Muscle of leg (tissue), 3 donors: ENCODE measurements at regions not wholly inside any gene's neighbourhood (a gene's known extent, or its start where the extent isn't known, plus 50 kb on each side); places are given as distances from the start of the nearest gene placed in this dataset.

Experiments used
- DNase-seq: peaks from one replicate; pipeline ENCODE4 v3.0.0; 2013
- H3K27ac ChIP-seq: one replicate; pipeline ENCODE4 v1.5.1; 2013; ENCODE audit warnings: mild to moderate bottlenecking, low read length, control low read depth
- H3K27me3 ChIP-seq: one replicate; pipeline ENCODE4 v1.6.1; 2013; ENCODE audit warnings: low read length; ENCODE audit not compliant: control insufficient read depth, insufficient read depth
- H3K36me3 ChIP-seq: one replicate; pipeline ENCODE4 v1.6.1; 2013; ENCODE audit warnings: low read length; ENCODE audit not compliant: control insufficient read depth, insufficient read depth
- H3K4me1 ChIP-seq: one replicate; pipeline ENCODE4 v1.6.1; 2013; ENCODE audit warnings: low read length; ENCODE audit not compliant: control insufficient read depth, insufficient read depth
- H3K4me3 ChIP-seq: one replicate; pipeline ENCODE4 v1.5.1; 2013; ENCODE audit warnings: low read length, control low read depth
- H3K9me3 ChIP-seq: replicated peaks from 2 replicates; pipeline ENCODE4 v1.6.1; 2013; ENCODE audit warnings: low read depth, low read length; ENCODE audit not compliant: control insufficient read depth
- WGBS: methylation state at CpG from one replicate; pipeline ENCODE4 v1.1.5; 2013; ENCODE audit warnings: missing lambda C conversion rate; ENCODE audit not compliant: insufficient coverage; 5-methylcytosine and 5-hydroxymethylcytosine counted together

GRCh38 chr2:4122726-4123125 lies 419.4 kb downstream of the DCDC2C start:
- no peaks in the 10 kb centered on the region for H3K36me3 ChIP-seq
- no peak for DNase-seq
- no peak overlapping the region for H3K27ac ChIP-seq
- no peak overlapping the region for H3K4me3 ChIP-seq
- no peaks in the 10 kb centered on the region for H3K9me3 ChIP-seq
- H3K27me3 ChIP-seq = no peaks in the 10 kb centered on the region
- H3K4me1 ChIP-seq = no peaks in the 10 kb centered on the region
- WGBS = no CpG with 5 or more reads among the region's 1 CpG

GRCh38 chr2:4130651-4131050 lies 427.3 kb downstream of the DCDC2C start:
- peaks cover 16% of the 10 kb centered on the region for H3K9me3 ChIP-seq
- no peaks in the 10 kb centered on the region for H3K36me3 ChIP-seq
- no peak overlapping the region for H3K4me3 ChIP-seq
- no peak for DNase-seq
- no CpG with 5 or more reads among the region's 1 CpG for WGBS
- H3K27ac ChIP-seq = no peak overlapping the region
- no peaks in the 10 kb centered on the region for H3K27me3 ChIP-seq
- no peaks in the 10 kb centered on the region for H3K4me1 ChIP-seq

GRCh38 chr2:4134551-4135550 lies 431.5 kb downstream of the DCDC2C start:
- Histone ChIP-seq H3K27ac (no peak overlapping the region), H3K4me3 (no peak overlapping the region), H3K4me1 (no peaks in the 10 kb centered on the region), H3K27me3 (no peaks in the 10 kb centered on the region), H3K9me3 (peaks cover 9% of the 10 kb centered on the region), H3K36me3 (no peaks in the 10 kb centered on the region)
- 39% methylated on average over 3 of the region's 8 CpGs for WGBS
- peak; percentile 46 for DNase-seq

- DNase-seq = peak; percentile 1
- Histone ChIP-seq H3K27me3 (no peaks in the 10 kb centered on the region), H3K4me3 (no peak overlapping the region), H3K4me1 (no peaks in the 10 kb centered on the region), H3K36me3 (no peaks in the 10 kb centered on the region), H3K27ac (no peak overlapping the region), H3K9me3 (peaks cover 7% of the 10 kb centered on the region)
- WGBS = 83% methylated on average over 14 of the region's 14 CpGs
Observed at GRCh38 chr2:4135765-4136164, 432.4 kb downstream of the DCDC2C start.

GRCh38 chr2:4139316-4139715 lies 435.9 kb downstream of the DCDC2C start:
- no peaks in the 10 kb centered on the region for H3K27me3 ChIP-seq
- H3K9me3 ChIP-seq = no peaks in the 10 kb centered on the region
- H3K4me1 ChIP-seq = no peaks in the 10 kb centered on the region
- no peak for DNase-seq
- no peak overlapping the region for H3K27ac ChIP-seq
- 93% methylated on average over 3 of the region's 6 CpGs for WGBS
- H3K4me3 ChIP-seq = no peak overlapping the region
- H3K36me3 ChIP-seq = no peaks in the 10 kb centered on the region

GRCh38 chr2:4139731-4140130 lies 436.4 kb downstream of the DCDC2C start:
- WGBS = 60% methylated on average over 1 of the region's 1 CpG
- H3K9me3 ChIP-seq = no peaks in the 10 kb centered on the region
- H3K27ac ChIP-seq = no peak overlapping the region
- H3K4me1 ChIP-seq = no peaks in the 10 kb centered on the region
- H3K27me3 ChIP-seq = no peaks in the 10 kb centered on the region
- no peak overlapping the region for H3K4me3 ChIP-seq
- no peaks in the 10 kb centered on the region for H3K36me3 ChIP-seq
- DNase-seq = no peak

- no peak for DNase-seq
- no peaks in the 10 kb centered on the region for H3K4me1 ChIP-seq
- no peak overlapping the region for H3K27ac ChIP-seq
- no peaks in the 10 kb centered on the region for H3K27me3 ChIP-seq
- 46% methylated on average over 7 of the region's 9 CpGs for WGBS
- H3K36me3 ChIP-seq = no peaks in the 10 kb centered on the region
- H3K9me3 ChIP-seq = no peaks in the 10 kb centered on the region
- no peak overlapping the region for H3K4me3 ChIP-seq
Observed at GRCh38 chr2:4140281-4140970, 437.1 kb downstream of the DCDC2C start.

GRCh38 chr2:4144731-4145130 lies 441.4 kb downstream of the DCDC2C start:
- no peak for DNase-seq

GRCh38 chr2:4151521-4151920 lies 448.1 kb downstream of the DCDC2C start:
- no peaks in the 10 kb centered on the region for H3K9me3 ChIP-seq
- no peak overlapping the region for H3K27ac ChIP-seq
- DNase-seq = no peak
- WGBS = 71% methylated on average over 1 of the region's 2 CpGs
- no peaks in the 10 kb centered on the region for H3K36me3 ChIP-seq
- H3K4me1 ChIP-seq = no peaks in the 10 kb centered on the region
- no peak overlapping the region for H3K4me3 ChIP-seq
- no peaks in the 10 kb centered on the region for H3K27me3 ChIP-seq

More at GRCh38 chr2:4144731-4145130, 441.4 kb downstream of the DCDC2C start:
- Histone ChIP-seq H3K9me3 (no peaks in the 10 kb centered on the region), H3K27me3 (no peaks in the 10 kb centered on the region), H3K4me1 (no peaks in the 10 kb centered on the region), H3K4me3 (no peak overlapping the region), H3K36me3 (no peaks in the 10 kb centered on the region), H3K27ac (no peak overlapping the region)
- no CpG with 5 or more reads among the region's 1 CpG for WGBS

- Histone ChIP-seq H3K27ac (no peak overlapping the region), H3K27me3 (no peaks in the 10 kb centered on the region), H3K4me3 (no peak overlapping the region), H3K4me1 (no peaks in the 10 kb centered on the region), H3K9me3 (no peaks in the 10 kb centered on the region), H3K36me3 (no peaks in the 10 kb centered on the region)
- WGBS = no CpG with 5 or more reads among the region's 1 CpG
- no peak for DNase-seq
Observed at GRCh38 chr2:4152051-4152450, 448.7 kb downstream of the DCDC2C start.
